H1 (cell line): ENCODE measurements at regions not wholly inside any gene's neighbourhood (a gene's known extent, or its start where the extent isn't known, plus 50 kb on each side); places are given as distances from the start of the nearest gene placed in this dataset.
"Not testable (repeated sequence)": the region's sequence is repeated elsewhere in the genome, so short reads cannot be mapped to it uniquely, and the experiment has no call there.

ENCODE experiments used
- CTCF ChIP-seq, 3 experiments: IDR thresholded peaks; 1 replicate in 2 of 3; 2 replicates in 1 of 3; pipeline versions ENCODE4 v1.5.1 to v1.6.1; 2011; ENCODE audit warnings: low read length in 3 of 3, mild to moderate bottlenecking in 3 of 3, inconsistent platforms in 2 of 3, low read depth in 1 of 3, moderate library complexity in 1 of 3; ENCODE audit not compliant: insufficient read depth in 1 of 3; ENCODE audit errors: control extremely low read depth in 1 of 3
- HDAC2 ChIP-seq, 2 experiments: fragments of 300-600 bp in 1 of 2; sonication (generic) in 1 of 2; IDR thresholded peaks; 2 replicates each; pipeline ENCODE4 v1.6.1; 2011 to 2012; ENCODE audit warnings: low read depth in 2 of 2, low read length in 2 of 2, mild to moderate bottlenecking in 2 of 2, moderate library complexity in 2 of 2, borderline replicate concordance in 1 of 2, inconsistent platforms in 1 of 2
- SIX5 ChIP-seq: IDR thresholded peaks from 2 replicates; pipeline ENCODE4 v1.6.1; 2011; ENCODE audit warnings: mild to moderate bottlenecking, low read depth, low read length
- USF2 ChIP-seq: IDR thresholded peaks from 2 replicates; pipeline ENCODE4 v1.6.1; 2011; ENCODE audit warnings: low read length, improper control_type of control experiment
- ZNF274 ChIP-seq: IDR thresholded peaks from 2 replicates; pipeline ENCODE4 v1.7.0; 2012; ENCODE audit warnings: low read length, borderline replicate concordance; ENCODE audit errors: extremely low read depth

- TF ChIP-seq HDAC2 (IDR thresholded peaks at IDR 0.05; ENCODE audit: borderline replicate concordance in 1 of 2, low read depth in 2 of 2, low read length in 2 of 2); CTCF (IDR thresholded peaks at IDR 0.05; ENCODE audit: control extremely low read depth in 1 of 3, insufficient read depth in 1 of 3, low read depth in 1 of 3, low read length in 3 of 3); USF2; SIX5; ZNF274: not testable (repeated sequence)
Measured at GRCh38 chrY:17729474-17729873, 150.5 kb downstream of the CDY2B start.
